Activated CD4-positive, alpha-beta T cell treated with anti-CD3 and anti-CD28 coated beads for 36 hours (primary cell): ENCODE measurements at regions not wholly inside any gene's neighbourhood (a gene's known extent, or its start where the extent isn't known, plus 50 kb on each side); places are given as distances from the start of the nearest gene placed in this dataset.

Experiments
- ATAC-seq: fragments of 200-7000 bp; cut with Tn5 transposase; one replicate; pipeline ENCODE4 v1.10.0; 2021; ENCODE audit warnings: mild to moderate bottlenecking, moderate library complexity
- CTCF ChIA-PET: fragments of 350-600 bp; sonication (Branson Sonifier 250); formaldehyde crosslinking; loops from one replicate; lab custom pipeline; 2021; ENCODE audit warnings: antibody characterized with exemption; lab: Charles Lee
- POLR2A ChIA-PET: fragments of 350-600 bp; sonication (Branson Sonifier 250); formaldehyde crosslinking; loops from one replicate; lab custom pipeline; 2021; ENCODE audit warnings: antibody characterized with exemption, inconsistent platforms; lab: Charles Lee
- DNase-seq: peaks from one replicate; pipeline ENCODE4 v3.0.0-alpha.2; 2020
- H3K27ac Mint-ChIP-seq: one replicate; pipeline ENCODE4 v1.8.0; 2021; ENCODE audit warnings: mixed read lengths
- H3K27me3 Mint-ChIP-seq: one replicate; pipeline ENCODE4 v1.8.0; 2021; ENCODE audit warnings: mixed read lengths
- H3K36me3 Mint-ChIP-seq: one replicate; pipeline ENCODE4 v1.8.0; 2021; ENCODE audit warnings: low read depth, mixed read lengths
- H3K4me1 Mint-ChIP-seq: one replicate; pipeline ENCODE4 v1.8.0; 2021; ENCODE audit warnings: mixed read lengths
- H3K4me3 Mint-ChIP-seq: one replicate; pipeline ENCODE4 v1.8.0; 2021; ENCODE audit warnings: mild to moderate bottlenecking, moderate library complexity, mixed read lengths
- H3K9me3 Mint-ChIP-seq: one replicate; pipeline ENCODE4 v1.8.0; 2021; ENCODE audit warnings: low read depth, mixed read lengths
- intact Hi-C, 2 experiments: fragments of 100-400 bp; cut with DNase I in 1 of 2; cut with micrococcal nuclease in 1 of 2; formaldehyde crosslinking; loops; one replicate each; pipeline versions ENCODE4 v1.14.2 to v1.15.1; 2022 to 2024; cut with DNase I, micrococcal nuclease

DNA sequence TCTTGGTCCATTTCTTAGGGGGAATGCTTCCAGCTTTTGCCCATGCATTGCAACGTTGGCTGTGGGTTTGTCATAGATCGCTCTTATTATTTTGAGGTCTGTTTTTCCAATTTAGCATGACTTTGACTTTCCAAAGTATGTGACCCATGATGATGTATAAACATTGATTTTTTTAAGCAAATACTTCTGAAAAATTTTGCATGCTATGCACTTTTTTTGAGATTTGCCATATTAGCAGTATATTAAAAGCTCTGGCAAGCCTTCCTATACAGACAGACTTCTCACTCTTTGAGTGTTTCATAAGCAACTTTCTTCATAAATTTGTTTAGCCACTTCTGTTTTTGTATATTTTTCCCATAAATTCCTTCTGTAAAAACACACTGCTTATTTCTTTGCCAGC lies 746.4 kb upstream of the LCORL start:
- POLR2A ChIA-PET: no interaction called here
- no peaks in the 10 kb centered on the region for H3K4me1 Mint-ChIP-seq
- no peak for ATAC-seq
- no peak overlapping the region for H3K4me3 Mint-ChIP-seq
- H3K9me3 Mint-ChIP-seq: peaks cover 3% of the 10 kb centered on the region
- DNase-seq: no peak
- no peaks in the 10 kb centered on the region for H3K27me3 Mint-ChIP-seq
- intact Hi-C loops: no loop called here
- no peak overlapping the region for H3K27ac Mint-ChIP-seq
- no peaks in the 10 kb centered on the region for H3K36me3 Mint-ChIP-seq
- CTCF ChIA-PET: no interaction called here

DNA sequence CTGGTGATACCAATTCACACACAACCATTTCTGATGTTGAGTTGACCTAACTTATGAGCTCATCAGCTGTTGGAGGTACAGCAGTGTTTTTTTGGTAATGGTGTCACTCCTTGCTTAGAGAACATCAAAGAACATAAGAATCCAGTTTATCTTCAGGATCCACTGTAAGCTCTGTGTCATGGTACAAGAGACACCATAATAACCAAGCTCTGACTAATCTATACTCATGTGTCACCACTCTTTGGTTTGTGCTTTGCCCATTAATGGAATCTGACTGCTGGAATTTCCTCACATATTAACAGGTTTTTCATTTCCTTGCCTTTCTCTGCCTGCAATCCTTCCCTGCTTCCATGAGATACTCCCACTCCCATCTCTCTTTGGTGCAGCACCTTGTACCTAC lies 735.1 kb upstream of the LCORL start:
- Mint-ChIP-seq H3K9me3 (peaks cover 3% of the 10 kb centered on the region), H3K4me1 (no peaks in the 10 kb centered on the region), H3K4me3 (no peak overlapping the region), H3K27me3 (no peaks in the 10 kb centered on the region), H3K27ac (no peak overlapping the region), H3K36me3 (no peaks in the 10 kb centered on the region)
- intact Hi-C loops: no loop called here
- ChIA-PET POLR2A (no interaction called here), CTCF (no interaction called here)
- DNase-seq (no peak), ATAC-seq (no peak)

DNA sequence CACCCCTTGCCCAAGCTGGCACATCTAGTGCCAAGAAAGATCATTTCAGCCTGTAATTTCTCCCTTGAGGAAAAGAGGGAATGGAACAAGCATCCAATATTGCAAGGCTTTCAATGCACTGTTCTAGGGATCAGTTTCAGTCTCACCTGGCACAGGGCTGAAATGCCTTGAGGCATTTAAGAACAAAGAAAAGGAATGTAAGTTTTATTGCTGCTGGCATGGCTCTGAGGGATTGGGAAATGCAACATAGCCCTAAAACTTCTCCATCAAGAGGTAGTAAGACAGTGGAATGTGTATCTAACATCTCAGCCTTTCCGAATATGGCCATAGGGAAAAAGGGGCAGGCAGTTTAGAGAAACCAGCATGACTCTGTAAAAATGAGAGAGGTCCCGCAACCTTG lies 732.6 kb upstream of the LCORL start:
- peaks cover 3% of the 10 kb centered on the region for H3K9me3 Mint-ChIP-seq
- CTCF ChIA-PET: no interaction called here
- H3K27ac Mint-ChIP-seq: no peak overlapping the region
- H3K4me3 Mint-ChIP-seq: no peak overlapping the region
- H3K36me3 Mint-ChIP-seq: no peaks in the 10 kb centered on the region
- no peaks in the 10 kb centered on the region for H3K4me1 Mint-ChIP-seq
- DNase-seq: no peak
- POLR2A ChIA-PET: no interaction called here
- no peak for ATAC-seq
- intact Hi-C loops: no loop called here
- no peaks in the 10 kb centered on the region for H3K27me3 Mint-ChIP-seq

DNA sequence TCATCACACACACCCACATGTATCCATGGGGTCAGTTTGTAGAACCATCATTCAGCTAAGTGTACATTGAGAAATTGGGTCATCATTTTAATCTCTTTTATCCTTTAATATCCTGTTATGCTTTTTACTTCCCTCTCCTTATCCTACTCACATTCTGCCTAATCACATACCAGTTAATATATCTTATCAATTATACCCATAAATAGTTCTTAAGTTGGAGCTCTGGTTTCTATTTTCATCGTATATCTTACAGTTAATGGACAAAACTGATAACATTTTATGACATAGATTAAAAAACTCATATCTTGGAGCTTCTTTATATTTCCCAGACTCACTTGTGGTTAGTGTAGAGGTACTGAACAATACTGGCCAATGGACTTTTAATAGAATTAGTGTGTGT lies 729.5 kb upstream of the LCORL start:
- no peaks in the 10 kb centered on the region for H3K9me3 Mint-ChIP-seq
- POLR2A ChIA-PET: no interaction called here
- H3K36me3 Mint-ChIP-seq: no peaks in the 10 kb centered on the region
- H3K27me3 Mint-ChIP-seq: no peaks in the 10 kb centered on the region
- no peak overlapping the region for H3K4me3 Mint-ChIP-seq
- no peaks in the 10 kb centered on the region for H3K4me1 Mint-ChIP-seq
- intact Hi-C loops: no loop called here
- CTCF ChIA-PET: interaction anchor here (0.5 kb wide), 1 partner anchor 10 kb away, joined by 3 read pairs; no protein-coding TSS in a partner anchor
- ATAC-seq (no peak), DNase-seq (no peak)
- no peak overlapping the region for H3K27ac Mint-ChIP-seq

DNA sequence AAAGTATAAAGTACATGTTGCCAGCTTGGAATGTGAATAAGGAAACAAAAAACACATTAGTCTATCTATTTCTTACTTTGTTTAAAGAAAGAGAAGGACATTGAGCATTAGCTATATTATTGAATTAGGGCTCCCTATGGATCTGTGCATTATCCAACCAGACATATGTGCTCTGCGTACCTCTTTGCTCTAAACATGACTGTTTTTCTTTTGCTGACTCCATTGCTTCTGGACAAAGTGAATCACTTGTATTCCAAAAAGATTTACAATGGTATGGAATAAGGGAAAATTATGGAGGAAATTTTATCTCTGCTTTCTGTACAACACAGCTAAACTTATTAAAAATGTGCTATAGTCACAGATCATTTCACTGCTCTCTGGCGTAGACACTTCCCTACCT lies 727.8 kb upstream of the LCORL start:
- CTCF ChIA-PET: no interaction called here
- no peaks in the 10 kb centered on the region for H3K9me3 Mint-ChIP-seq
- intact Hi-C loops: no loop called here
- no peak overlapping the region for H3K4me3 Mint-ChIP-seq
- H3K36me3 Mint-ChIP-seq: no peaks in the 10 kb centered on the region
- ATAC-seq (no peak), DNase-seq (no peak)
- no peaks in the 10 kb centered on the region for H3K27me3 Mint-ChIP-seq
- POLR2A ChIA-PET: interaction anchor here (0.6 kb wide), 1 partner anchor 9 kb away, joined by 3 read pairs; no protein-coding TSS in a partner anchor
- H3K27ac Mint-ChIP-seq: no peak overlapping the region
- H3K4me1 Mint-ChIP-seq: no peaks in the 10 kb centered on the region

DNA sequence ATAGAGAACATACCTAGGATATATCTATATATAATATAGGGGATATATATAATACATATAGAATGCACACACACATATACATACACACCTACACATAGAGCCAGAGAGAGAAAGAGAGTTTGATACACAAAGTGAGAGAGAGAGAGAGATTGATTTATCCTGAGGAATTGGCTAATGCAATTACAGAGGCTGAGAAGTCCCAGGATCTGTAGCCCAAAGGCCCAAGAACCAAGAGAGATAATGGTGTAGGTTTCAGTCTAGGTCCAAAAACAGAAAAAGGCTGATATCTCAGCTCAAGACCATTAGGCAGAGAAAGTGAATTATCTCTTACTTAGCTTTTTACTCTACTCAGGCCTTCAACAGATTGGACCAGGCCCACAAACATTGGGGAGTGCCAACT lies 715.0 kb upstream of the LCORL start:
- Mint-ChIP-seq H3K4me1 (no peaks in the 10 kb centered on the region), H3K27me3 (no peaks in the 10 kb centered on the region), H3K9me3 (no peaks in the 10 kb centered on the region), H3K4me3 (no peak overlapping the region), H3K27ac (no peak overlapping the region), H3K36me3 (no peaks in the 10 kb centered on the region)
- ATAC-seq (no peak), DNase-seq (no peak)
- ChIA-PET POLR2A (no interaction called here), CTCF (no interaction called here)
- intact Hi-C loops: no loop called here

DNA sequence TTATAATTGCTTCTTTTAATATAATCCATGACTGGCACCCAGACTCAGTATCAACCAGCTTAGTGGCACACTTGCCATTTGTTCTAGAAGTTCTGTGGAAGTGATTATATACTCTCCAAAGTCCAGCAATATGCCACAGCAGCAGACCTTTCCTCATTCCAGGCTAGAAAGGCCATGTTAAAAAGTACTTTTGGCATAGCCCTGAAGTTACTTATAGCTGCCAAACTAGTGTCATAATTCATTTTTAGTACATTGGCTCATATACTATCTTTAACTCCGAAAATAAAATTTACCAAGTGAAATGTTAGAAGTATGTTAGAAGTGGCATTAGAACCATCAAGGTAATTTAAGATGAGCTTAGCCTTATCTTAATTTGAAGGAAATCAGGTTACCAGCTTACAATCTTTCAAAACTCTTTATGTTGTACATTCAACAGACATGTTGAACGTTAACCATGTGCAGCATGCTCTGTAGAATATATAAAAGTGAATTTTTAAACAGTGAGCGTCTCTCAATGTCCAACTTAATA lies 714.2 kb upstream of the LCORL start:
- no peak overlapping the region for H3K27ac Mint-ChIP-seq
- no peak overlapping the region for H3K4me3 Mint-ChIP-seq
- no peak for DNase-seq
- no peak for ATAC-seq
- no peaks in the 10 kb centered on the region for H3K36me3 Mint-ChIP-seq
- CTCF ChIA-PET: interaction anchor here (0.6 kb wide), 1 partner anchor 50 kb away, joined by 3 read pairs; no protein-coding TSS in a partner anchor
- POLR2A ChIA-PET: no interaction called here
- intact Hi-C loops: no loop called here
- H3K9me3 Mint-ChIP-seq: no peaks in the 10 kb centered on the region
- no peaks in the 10 kb centered on the region for H3K27me3 Mint-ChIP-seq
- no peaks in the 10 kb centered on the region for H3K4me1 Mint-ChIP-seq

DNA sequence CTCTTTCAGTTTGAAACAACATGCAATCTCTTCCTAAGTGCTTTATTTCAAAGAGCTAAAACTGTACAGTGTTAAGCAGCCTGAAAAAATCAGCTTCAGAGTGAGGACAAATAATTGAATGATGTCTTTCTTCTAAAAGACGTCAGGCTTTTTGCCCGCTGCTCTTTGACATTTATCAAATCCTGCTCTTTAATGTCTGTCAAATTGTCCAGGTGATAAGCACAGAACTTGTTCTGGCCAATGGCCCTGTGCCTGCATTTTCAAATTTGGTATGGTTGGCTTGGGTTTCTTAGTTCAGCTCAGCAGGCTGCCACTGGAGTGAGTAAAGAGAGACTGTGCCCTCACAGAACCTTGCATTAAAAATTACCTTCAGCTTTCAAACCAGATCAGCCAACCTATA lies 712.9 kb upstream of the LCORL start:
- Mint-ChIP-seq H3K27ac (no peak overlapping the region), H3K4me1 (no peaks in the 10 kb centered on the region), H3K9me3 (peaks cover 2% of the 10 kb centered on the region), H3K4me3 (no peak overlapping the region), H3K36me3 (no peaks in the 10 kb centered on the region), H3K27me3 (no peaks in the 10 kb centered on the region)
- intact Hi-C loops: no loop called here
- ChIA-PET CTCF (no interaction called here), POLR2A (no interaction called here)
- DNase-seq: no peak
- ATAC-seq: no peak

DNA sequence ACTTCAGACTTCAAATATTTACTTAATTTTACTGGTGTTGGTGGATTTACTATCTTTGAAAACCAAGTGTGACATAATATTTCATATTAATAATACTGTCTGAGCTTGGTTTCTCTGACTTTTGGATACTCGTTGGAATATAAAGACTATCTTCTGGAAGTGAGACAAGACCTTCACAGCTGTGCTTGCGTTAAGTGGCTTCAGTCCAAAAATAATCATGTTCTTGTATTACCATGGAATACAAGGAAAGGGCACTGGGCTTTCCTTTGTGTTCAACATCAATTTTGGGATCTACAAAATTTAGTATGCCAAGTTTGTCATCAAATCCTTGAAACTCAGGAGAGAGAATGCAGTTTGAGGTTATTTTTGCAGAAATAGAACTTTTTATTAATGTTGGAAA lies 712.4 kb upstream of the LCORL start:
- DNase-seq (no peak), ATAC-seq (no peak)
- ChIA-PET CTCF (no interaction called here), POLR2A (no interaction called here)
- peaks cover 2% of the 10 kb centered on the region for H3K9me3 Mint-ChIP-seq
- H3K27ac Mint-ChIP-seq: no peak overlapping the region
- no peaks in the 10 kb centered on the region for H3K36me3 Mint-ChIP-seq
- H3K27me3 Mint-ChIP-seq: no peaks in the 10 kb centered on the region
- H3K4me3 Mint-ChIP-seq: no peak overlapping the region
- intact Hi-C loops: no loop called here
- no peaks in the 10 kb centered on the region for H3K4me1 Mint-ChIP-seq

DNA sequence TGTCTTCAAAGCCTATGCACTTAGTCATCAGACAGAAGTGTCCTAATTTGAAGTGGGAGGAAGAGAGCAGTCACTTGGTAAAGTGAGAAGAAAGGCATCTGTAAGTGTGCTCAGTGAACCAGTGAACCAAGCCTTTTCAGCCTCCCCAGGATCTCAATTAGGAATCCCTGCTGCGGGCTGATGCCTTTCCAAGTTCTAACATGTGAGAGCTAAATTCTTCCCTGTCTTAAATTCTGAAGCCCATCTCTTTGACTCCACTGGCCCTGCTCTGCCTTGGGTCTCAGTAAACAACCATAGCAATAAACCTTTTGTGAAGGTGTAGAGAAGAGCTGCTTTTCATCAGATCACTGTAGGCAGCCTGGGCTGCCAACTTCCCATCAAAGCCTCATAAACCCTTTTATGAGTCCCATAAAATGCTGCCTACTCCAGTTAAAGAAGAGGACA lies 701.2 kb upstream of the LCORL start:
- ATAC-seq (no peak), DNase-seq (no peak)
- no peaks in the 10 kb centered on the region for H3K36me3 Mint-ChIP-seq
- H3K4me3 Mint-ChIP-seq: no peak overlapping the region
- intact Hi-C loops: no loop called here
- H3K9me3 Mint-ChIP-seq: peaks cover 4% of the 10 kb centered on the region
- no peak overlapping the region for H3K27ac Mint-ChIP-seq
- no peaks in the 10 kb centered on the region for H3K4me1 Mint-ChIP-seq
- no peaks in the 10 kb centered on the region for H3K27me3 Mint-ChIP-seq
- POLR2A ChIA-PET: no interaction called here
- CTCF ChIA-PET: interaction anchor here (0.7 kb wide), 1 partner anchor 50 kb away, joined by 3 read pairs; no protein-coding TSS in a partner anchor

DNA sequence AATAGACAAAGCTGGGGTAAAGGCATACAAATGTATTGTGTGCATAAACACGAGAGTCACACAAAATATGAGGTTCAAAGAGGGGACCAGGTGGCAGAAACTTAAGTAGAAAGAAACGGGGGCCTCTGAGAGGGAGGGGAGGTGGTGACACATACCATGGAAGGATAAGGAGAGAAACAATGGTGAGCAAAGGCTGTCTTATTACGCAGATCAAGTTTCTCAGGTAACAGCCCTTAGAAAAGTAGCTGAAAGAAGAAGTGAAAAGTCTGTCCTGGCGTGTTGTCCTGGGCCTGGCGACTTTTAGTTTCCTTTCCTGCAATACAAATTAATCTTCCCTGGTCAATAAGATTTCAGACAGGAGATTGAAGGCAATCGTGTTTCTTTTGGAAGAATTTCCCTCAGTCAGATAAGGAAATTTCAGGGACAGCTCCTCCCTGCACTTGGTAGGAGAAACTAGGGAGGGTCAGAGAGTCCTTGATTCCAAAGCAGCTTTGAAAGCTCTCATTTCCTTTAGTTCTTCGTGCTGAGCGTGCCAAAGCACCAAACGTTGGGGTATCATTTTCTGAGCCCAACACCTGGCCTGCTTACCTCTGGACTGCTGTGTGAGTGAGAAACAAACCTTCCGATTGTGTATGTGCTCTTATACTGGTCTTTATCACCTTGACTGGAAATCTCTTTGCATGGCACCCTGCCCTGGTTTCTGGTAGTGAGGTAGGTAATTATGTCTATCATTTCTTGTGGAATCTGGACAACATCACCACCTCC lies 676.7 kb upstream of the LCORL start:
- H3K36me3 Mint-ChIP-seq: no peaks in the 10 kb centered on the region
- CTCF ChIA-PET: interaction anchor here (0.9 kb wide), 1 partner anchor 29 kb away, joined by 3 read pairs; no protein-coding TSS in a partner anchor

More for the DNA sequence above, 676.7 kb upstream of the LCORL start:
- no peak for DNase-seq
- intact Hi-C loops: no loop called here
- no peak overlapping the region for H3K27ac Mint-ChIP-seq
- no peaks in the 10 kb centered on the region for H3K4me1 Mint-ChIP-seq
- H3K27me3 Mint-ChIP-seq: peaks cover 2% of the 10 kb centered on the region
- H3K9me3 Mint-ChIP-seq: no peaks in the 10 kb centered on the region
- H3K4me3 Mint-ChIP-seq: no peak overlapping the region
- ATAC-seq: no peak
- POLR2A ChIA-PET: no interaction called here
